ENCODE measurements at regions not wholly inside any gene's neighbourhood (a gene's known extent, or its start where the extent isn't known, plus 50 kb on each side); places are given as distances from the start of the nearest gene placed in this dataset.

DNA sequence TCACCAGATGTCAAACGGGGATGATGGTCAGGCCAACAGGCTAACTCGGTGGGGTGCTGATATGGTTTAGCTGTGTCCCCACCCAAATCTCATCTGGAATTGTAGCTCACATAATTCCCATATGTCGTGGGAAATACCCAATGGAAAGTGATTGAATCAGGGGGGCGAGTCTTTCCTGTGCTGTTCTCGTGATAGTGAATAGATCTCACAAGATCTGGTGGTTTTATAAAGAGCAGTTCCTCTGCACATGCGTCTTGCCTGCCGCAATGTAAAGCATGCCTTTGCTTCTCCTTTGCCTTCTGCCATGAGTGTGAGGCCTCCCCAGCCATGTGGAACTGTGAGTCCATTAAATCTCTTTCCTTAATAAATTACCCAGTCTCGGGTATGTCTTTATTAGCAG is 74.4 kb upstream of the YWHAQ start:
- no peak for TF ChIP-seq CTCF (conservative IDR thresholded peaks at IDR 0.05; ENCODE audit: low read depth, low read length)
- no peak for TF ChIP-seq EZH2 (IDR thresholded peaks at IDR 0.05; ENCODE audit: borderline replicate concordance, low read depth, low read length, poor library complexity, severe bottlenecking)

All from A673 (cell line).